ENCODE measurements at regions not wholly inside any gene's neighbourhood (a gene's known extent, or its start where the extent isn't known, plus 50 kb on each side); places are given as distances from the start of the nearest gene placed in this dataset.

DNA sequence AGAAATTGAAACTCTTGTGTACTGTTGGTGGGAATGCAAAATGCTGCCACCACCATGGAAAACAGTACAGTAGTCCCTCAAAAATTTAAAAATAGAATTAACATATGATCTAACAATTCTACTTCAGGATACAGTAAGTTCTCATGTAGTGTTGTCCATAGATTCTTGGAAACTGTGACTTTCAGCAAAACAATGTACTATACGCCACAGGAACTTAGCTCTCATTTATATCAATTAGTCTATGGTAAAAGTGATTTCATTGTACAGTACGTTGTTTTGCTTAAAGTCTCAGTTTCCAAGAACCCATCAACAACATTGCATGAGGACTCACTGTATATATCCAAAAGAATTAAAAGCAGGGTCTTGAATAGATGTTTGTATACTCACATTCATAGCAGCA is 233.5 kb upstream of the GAS1 start:
- Mint-ChIP-seq H3K27me3 (ENCODE audit: insufficient read depth, low read depth, poor library complexity) (peaks cover 3% of the 10 kb centered on the region), H3K4me1 (peaks cover 14% of the 10 kb centered on the region; the same call in 2 of the 3 replicates), H3K9me3 (0 out of 3 replicates have a peak, but pooled peaks cover 4% of the 10 kb centered on the region), H3K36me3 (ENCODE audit: low read depth) (no peaks in the 10 kb centered on the region), H3K4me3 (no peak overlapping the region), H3K27ac (no peak overlapping the region)
- H2AFZ ChIP-seq, result no peak overlapping the region
- DNase-seq (ENCODE audit: low spot score) (no peak), ATAC-seq (no peak)
- TF ChIP-seq NANOG (IDR thresholded peaks at IDR 0.05; ENCODE audit: borderline replicate concordance), result no peak
- TF ChIP-seq, protein P1, sequence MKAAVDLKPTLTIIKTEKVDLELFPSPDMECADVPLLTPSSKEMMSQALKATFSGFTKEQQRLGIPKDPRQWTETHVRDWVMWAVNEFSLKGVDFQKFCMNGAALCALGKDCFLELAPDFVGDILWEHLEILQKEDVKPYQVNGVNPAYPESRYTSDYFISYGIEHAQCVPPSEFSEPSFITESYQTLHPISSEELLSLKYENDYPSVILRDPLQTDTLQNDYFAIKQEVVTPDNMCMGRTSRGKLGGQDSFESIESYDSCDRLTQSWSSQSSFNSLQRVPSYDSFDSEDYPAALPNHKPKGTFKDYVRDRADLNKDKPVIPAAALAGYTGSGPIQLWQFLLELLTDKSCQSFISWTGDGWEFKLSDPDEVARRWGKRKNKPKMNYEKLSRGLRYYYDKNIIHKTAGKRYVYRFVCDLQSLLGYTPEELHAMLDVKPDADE (IDR thresholded peaks at IDR 0.05), result no peak
- TF ChIP-seq, protein P2, sequence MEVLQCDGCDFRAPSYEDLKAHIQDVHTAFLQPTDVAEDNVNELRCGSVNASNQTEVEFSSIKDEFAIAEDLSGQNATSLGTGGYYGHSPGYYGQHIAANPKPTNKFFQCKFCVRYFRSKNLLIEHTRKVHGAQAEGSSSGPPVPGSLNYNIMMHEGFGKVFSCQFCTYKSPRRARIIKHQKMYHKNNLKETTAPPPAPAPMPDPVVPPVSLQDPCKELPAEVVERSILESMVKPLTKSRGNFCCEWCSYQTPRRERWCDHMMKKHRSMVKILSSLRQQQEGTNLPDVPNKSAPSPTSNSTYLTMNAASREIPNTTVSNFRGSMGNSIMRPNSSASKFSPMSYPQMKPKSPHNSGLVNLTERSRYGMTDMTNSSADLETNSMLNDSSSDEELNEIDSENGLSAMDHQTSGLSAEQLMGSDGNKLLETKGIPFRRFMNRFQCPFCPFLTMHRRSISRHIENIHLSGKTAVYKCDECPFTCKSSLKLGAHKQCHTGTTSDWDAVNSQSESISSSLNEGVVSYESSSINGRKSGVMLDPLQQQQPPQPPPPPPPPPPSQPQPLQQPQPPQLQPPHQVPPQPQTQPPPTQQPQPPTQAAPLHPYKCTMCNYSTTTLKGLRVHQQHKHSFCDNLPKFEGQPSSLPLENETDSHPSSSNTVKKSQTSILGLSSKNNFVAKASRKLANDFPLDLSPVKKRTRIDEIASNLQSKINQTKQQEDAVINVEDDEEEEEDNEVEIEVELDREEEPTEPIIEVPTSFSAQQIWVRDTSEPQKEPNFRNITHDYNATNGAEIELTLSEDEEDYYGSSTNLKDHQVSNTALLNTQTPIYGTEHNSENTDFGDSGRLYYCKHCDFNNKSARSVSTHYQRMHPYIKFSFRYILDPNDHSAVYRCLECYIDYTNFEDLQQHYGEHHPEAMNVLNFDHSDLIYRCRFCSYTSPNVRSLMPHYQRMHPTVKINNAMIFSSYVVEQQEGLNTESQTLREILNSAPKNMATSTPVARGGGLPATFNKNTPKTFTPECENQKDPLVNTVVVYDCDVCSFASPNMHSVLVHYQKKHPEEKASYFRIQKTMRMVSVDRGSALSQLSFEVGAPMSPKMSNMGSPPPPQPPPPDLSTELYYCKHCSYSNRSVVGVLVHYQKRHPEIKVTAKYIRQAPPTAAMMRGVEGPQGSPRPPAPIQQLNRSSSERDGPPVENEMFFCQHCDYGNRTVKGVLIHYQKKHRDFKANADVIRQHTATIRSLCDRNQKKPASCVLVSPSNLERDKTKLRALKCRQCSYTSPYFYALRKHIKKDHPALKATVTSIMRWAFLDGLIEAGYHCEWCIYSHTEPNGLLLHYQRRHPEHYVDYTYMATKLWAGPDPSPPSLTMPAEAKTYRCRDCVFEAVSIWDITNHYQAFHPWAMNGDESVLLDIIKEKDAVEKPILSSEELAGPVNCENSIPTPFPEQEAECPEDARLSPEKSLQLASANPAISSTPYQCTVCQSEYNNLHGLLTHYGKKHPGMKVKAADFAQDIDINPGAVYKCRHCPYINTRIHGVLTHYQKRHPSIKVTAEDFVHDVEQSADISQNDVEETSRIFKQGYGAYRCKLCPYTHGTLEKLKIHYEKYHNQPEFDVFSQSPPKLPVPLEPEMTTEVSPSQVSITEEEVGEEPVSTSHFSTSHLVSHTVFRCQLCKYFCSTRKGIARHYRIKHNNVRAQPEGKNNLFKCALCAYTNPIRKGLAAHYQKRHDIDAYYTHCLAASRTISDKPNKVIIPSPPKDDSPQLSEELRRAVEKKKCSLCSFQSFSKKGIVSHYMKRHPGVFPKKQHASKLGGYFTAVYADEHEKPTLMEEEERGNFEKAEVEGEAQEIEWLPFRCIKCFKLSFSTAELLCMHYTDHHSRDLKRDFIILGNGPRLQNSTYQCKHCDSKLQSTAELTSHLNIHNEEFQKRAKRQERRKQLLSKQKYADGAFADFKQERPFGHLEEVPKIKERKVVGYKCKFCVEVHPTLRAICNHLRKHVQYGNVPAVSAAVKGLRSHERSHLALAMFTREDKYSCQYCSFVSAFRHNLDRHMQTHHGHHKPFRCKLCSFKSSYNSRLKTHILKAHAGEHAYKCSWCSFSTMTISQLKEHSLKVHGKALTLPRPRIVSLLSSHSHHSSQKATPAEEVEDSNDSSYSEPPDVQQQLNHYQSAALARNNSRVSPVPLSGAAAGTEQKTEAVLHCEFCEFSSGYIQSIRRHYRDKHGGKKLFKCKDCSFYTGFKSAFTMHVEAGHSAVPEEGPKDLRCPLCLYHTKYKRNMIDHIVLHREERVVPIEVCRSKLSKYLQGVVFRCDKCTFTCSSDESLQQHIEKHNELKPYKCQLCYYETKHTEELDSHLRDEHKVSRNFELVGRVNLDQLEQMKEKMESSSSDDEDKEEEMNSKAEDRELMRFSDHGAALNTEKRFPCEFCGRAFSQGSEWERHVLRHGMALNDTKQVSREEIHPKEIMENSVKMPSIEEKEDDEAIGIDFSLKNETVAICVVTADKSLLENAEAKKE (CRISPR knock-in tag; IDR thresholded peaks at IDR 0.05), result no peak
- TF ChIP-seq, protein P3, sequence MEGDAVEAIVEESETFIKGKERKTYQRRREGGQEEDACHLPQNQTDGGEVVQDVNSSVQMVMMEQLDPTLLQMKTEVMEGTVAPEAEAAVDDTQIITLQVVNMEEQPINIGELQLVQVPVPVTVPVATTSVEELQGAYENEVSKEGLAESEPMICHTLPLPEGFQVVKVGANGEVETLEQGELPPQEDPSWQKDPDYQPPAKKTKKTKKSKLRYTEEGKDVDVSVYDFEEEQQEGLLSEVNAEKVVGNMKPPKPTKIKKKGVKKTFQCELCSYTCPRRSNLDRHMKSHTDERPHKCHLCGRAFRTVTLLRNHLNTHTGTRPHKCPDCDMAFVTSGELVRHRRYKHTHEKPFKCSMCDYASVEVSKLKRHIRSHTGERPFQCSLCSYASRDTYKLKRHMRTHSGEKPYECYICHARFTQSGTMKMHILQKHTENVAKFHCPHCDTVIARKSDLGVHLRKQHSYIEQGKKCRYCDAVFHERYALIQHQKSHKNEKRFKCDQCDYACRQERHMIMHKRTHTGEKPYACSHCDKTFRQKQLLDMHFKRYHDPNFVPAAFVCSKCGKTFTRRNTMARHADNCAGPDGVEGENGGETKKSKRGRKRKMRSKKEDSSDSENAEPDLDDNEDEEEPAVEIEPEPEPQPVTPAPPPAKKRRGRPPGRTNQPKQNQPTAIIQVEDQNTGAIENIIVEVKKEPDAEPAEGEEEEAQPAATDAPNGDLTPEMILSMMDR (conservative IDR thresholded peaks at IDR 0.05; ENCODE audit: low read depth in 2 of 2), result no peak
- no peak for TF ChIP-seq ZNF331 (CRISPR knock-in tag; IDR thresholded peaks at IDR 0.05; ENCODE audit: low read depth)
- no peak for TF ChIP-seq STAT1 (IDR thresholded peaks at IDR 0.05; ENCODE audit: unreplicated experiment)
- TF ChIP-seq JUNB (IDR thresholded peaks at IDR 0.05; ENCODE audit: unreplicated experiment), result no peak
- no peak for TF ChIP-seq POLR2AphosphoS5 (IDR thresholded peaks at IDR 0.05; ENCODE audit: low read depth)
- TF ChIP-seq EZH2 (IDR thresholded peaks at IDR 0.05; ENCODE audit: low read depth, unreplicated experiment), result no peak
- TF ChIP-seq CREB1 (CRISPR knock-in tag; IDR thresholded peaks at IDR 0.05; ENCODE audit: low read depth), result no peak
- TF ChIP-seq EZH2phosphoT487 (IDR thresholded peaks at IDR 0.05; ENCODE audit: unreplicated experiment), result no peak
- no peak overlapping the region for H3K4me2 ChIP-seq
- no peaks in the 10 kb centered on the region for H3K27me3 ChIP-seq (ENCODE audit: insufficient read depth)
- H3K4me3 ChIP-seq, result no peak overlapping the region
- H3K27ac ChIP-seq (ENCODE audit: low read depth), result no peak overlapping the region
- peaks cover 10% of the 10 kb centered on the region; the same call in 1 of the 2 replicates for H3K9me2 ChIP-seq (ENCODE audit: insufficient read depth)
- no peaks in the 10 kb centered on the region for H4K20me1 ChIP-seq (replicated peaks; ENCODE audit: insufficient read depth)
- H3K36me3 ChIP-seq (ENCODE audit: insufficient read depth), result no peaks in the 10 kb centered on the region
- H3K79me2 ChIP-seq (replicated peaks; ENCODE audit: insufficient read depth), result no peaks in the 10 kb centered on the region
- H3F3A ChIP-seq (replicated peaks; ENCODE audit: low read depth), result no peaks in the 10 kb centered on the region
- no peaks in the 10 kb centered on the region for H3K4me1 ChIP-seq (ENCODE audit: insufficient read depth)
